SIG-M5 (cell line): ENCODE measurements at regions not wholly inside any gene's neighbourhood (a gene's known extent, or its start where the extent isn't known, plus 50 kb on each side); places are given as distances from the start of the nearest gene placed in this dataset.

Experiments used
- DNase-seq: peaks from one replicate; lab custom pipeline; 2025; lab: John Stamatoyannopoulos, UW

- DNase-seq, result no peak
Observed at GRCh38 chr6:134491477-134491876, 173.6 kb upstream of the SGK1 start.

GRCh38 chr6:134482593-134483270 is 164.8 kb upstream of the SGK1 start:
- no peak for DNase-seq

GRCh38 chr6:134481966-134482365 is 164.1 kb upstream of the SGK1 start:
- no peak for DNase-seq

GRCh38 chr6:134480593-134480992 is 162.7 kb upstream of the SGK1 start:
- no peak for DNase-seq

- DNase-seq, result no peak
Observed at GRCh38 chr6:134478764-134479399, 161.0 kb upstream of the SGK1 start.

- DNase-seq, result no peak
Observed at GRCh38 chr6:134477991-134478635, 160.2 kb upstream of the SGK1 start.

- no peak for DNase-seq
Observed at GRCh38 chr6:134474955-134475354, 157.0 kb upstream of the SGK1 start.

- no peak for DNase-seq
Observed at GRCh38 chr6:134472661-134473060, 154.7 kb upstream of the SGK1 start.

GRCh38 chr6:134472046-134472445 is 154.1 kb upstream of the SGK1 start:
- no peak for DNase-seq

GRCh38 chr6:134470457-134470975 is 152.6 kb upstream of the SGK1 start:
- no peak for DNase-seq

GRCh38 chr6:134469702-134470456 is 152.0 kb upstream of the SGK1 start:
- no peak for DNase-seq

- no peak for DNase-seq
Observed at GRCh38 chr6:134468633-134469032, 150.7 kb upstream of the SGK1 start.

GRCh38 chr6:134467620-134468019 is 149.7 kb upstream of the SGK1 start:
- no peak for DNase-seq

- no peak for DNase-seq
Observed at GRCh38 chr6:134466771-134467525, 149.0 kb upstream of the SGK1 start.

GRCh38 chr6:134464690-134465411 is 146.9 kb upstream of the SGK1 start:
- no peak for DNase-seq

- DNase-seq, result no peak
Observed at GRCh38 chr6:134458857-134459657, 141.1 kb upstream of the SGK1 start.

- no peak for DNase-seq
Observed at GRCh38 chr6:134457941-134458340, 140.0 kb upstream of the SGK1 start.

GRCh38 chr6:134456226-134456625 is 138.3 kb upstream of the SGK1 start:
- DNase-seq, result no peak

GRCh38 chr6:134455319-134455718 is 137.4 kb upstream of the SGK1 start:
- no peak for DNase-seq

- no peak for DNase-seq
Observed at GRCh38 chr6:134454794-134455193, 136.9 kb upstream of the SGK1 start.
